Keratinocyte (primary cell): ENCODE measurements at regions not wholly inside any gene's neighbourhood (a gene's known extent, or its start where the extent isn't known, plus 50 kb on each side); places are given as distances from the start of the nearest gene placed in this dataset.

ENCODE experiments used
- DNase-seq: peaks from one replicate; pipeline ENCODE4 v3.0.0-alpha.2; 2011; ENCODE audit warnings: low read depth, missing footprints, low spot score
- FAIRE-seq: peaks from 2 replicates; lab custom pipeline; 2011; peaks lifted over from hg19 to GRCh38; lab: Jason Lieb, UNC
- H2AFZ ChIP-seq: 2 replicates; pipeline ENCODE4 v1.6.0; 2012; ENCODE audit warnings: low read length, control low read depth, inconsistent platforms; ENCODE audit not compliant: control insufficient read depth
- H3K27ac ChIP-seq: 2 replicates; pipeline ENCODE4 v1.5.1; 2011; ENCODE audit warnings: low read length; ENCODE audit not compliant: control insufficient read depth, insufficient read depth
- H3K27me3 ChIP-seq: 3 replicates; pipeline ENCODE4 v1.6.0; 2011; ENCODE audit warnings: low read length; ENCODE audit not compliant: control insufficient read depth, insufficient read depth; ENCODE audit errors: extremely low read depth
- H3K36me3 ChIP-seq, 2 experiments: 2 replicates in 1 of 2; 3 replicates in 1 of 2; pipeline ENCODE4 v1.5.1; 2011; ENCODE audit warnings: low read length in 2 of 2, mild to moderate bottlenecking in 1 of 2; ENCODE audit not compliant: control insufficient read depth in 2 of 2, insufficient read depth in 2 of 2; ENCODE audit errors: extremely low read depth in 1 of 2
- H3K4me1 ChIP-seq: 3 replicates; pipeline ENCODE4 v1.5.1; 2011; ENCODE audit warnings: low read length; ENCODE audit not compliant: control insufficient read depth, insufficient read depth; ENCODE audit errors: extremely low read depth
- H3K4me2 ChIP-seq: 3 replicates; pipeline ENCODE4 v1.6.0; 2011; ENCODE audit warnings: low read depth, low read length; ENCODE audit not compliant: control insufficient read depth, insufficient read depth; ENCODE audit errors: extremely low read depth
- H3K4me3 ChIP-seq, 3 experiments: fragments of 200-600 bp in 1 of 3; sonication (generic) in 1 of 3; 2 replicates in 2 of 3; 3 replicates in 1 of 3; pipeline ENCODE4 v1.5.1; 2011 to 2016; ENCODE audit warnings: low read length in 3 of 3, mild to moderate bottlenecking in 3 of 3, control low read depth in 2 of 3, inconsistent platforms in 1 of 3, low read depth in 1 of 3, mixed read lengths in 1 of 3, mixed run types in 1 of 3, moderate library complexity in 1 of 3; ENCODE audit not compliant: control insufficient read depth in 2 of 3, insufficient read depth in 2 of 3; ENCODE audit errors: extremely low read depth in 1 of 3
- H3K79me2 ChIP-seq: 2 replicates; pipeline ENCODE4 v1.6.0; 2012; ENCODE audit warnings: low read length; ENCODE audit not compliant: control insufficient read depth, insufficient read depth
- H3K9ac ChIP-seq: 3 replicates; pipeline ENCODE4 v1.6.0; 2011; ENCODE audit warnings: low read length; ENCODE audit not compliant: control insufficient read depth, insufficient read depth; ENCODE audit errors: extremely low read depth
- H3K9me1 ChIP-seq: 3 replicates; pipeline ENCODE4 v1.6.0; 2011; ENCODE audit warnings: low read length; ENCODE audit not compliant: control insufficient read depth, insufficient read depth; ENCODE audit errors: extremely low read depth
- H3K9me3 ChIP-seq: 2 replicates; pipeline ENCODE4 v1.5.1; 2012; ENCODE audit warnings: low read depth, low read length; ENCODE audit not compliant: control insufficient read depth
- H4K20me1 ChIP-seq: 3 replicates; pipeline ENCODE4 v1.6.0; 2011; ENCODE audit warnings: low read length; ENCODE audit not compliant: control insufficient read depth, insufficient read depth; ENCODE audit errors: extremely low read depth
- EZH2 ChIP-seq: IDR thresholded peaks from one replicate; pipeline ENCODE4 v1.6.1; 2012; ENCODE audit warnings: inconsistent platforms, mild to moderate bottlenecking, low read length, moderate library complexity
- dilution Hi-C: fragments of 300-500 bp; cut with MboI; formaldehyde crosslinking; loops from one replicate; pipeline ENCODE4 v1.7.0; 2020; ENCODE audit warnings: low sequenced_read_pairs; ENCODE audit not compliant: extremely low pct_ligation_motif_present
- TF ChIP-seq, protein P1 (sequence below), 3 experiments: IDR thresholded peaks in 1 of 3; conservative IDR thresholded peaks in 1 of 3; optimal IDR thresholded peaks in 1 of 3; 2 replicates in 2 of 3; 3 replicates in 1 of 3; pipeline versions ENCODE3 to v1.5.1; 2011; ENCODE audit warnings: low read length in 3 of 3, mild to moderate bottlenecking in 3 of 3, moderate library complexity in 2 of 3, control low read depth in 1 of 3, inconsistent platforms in 1 of 3; ENCODE audit not compliant: insufficient read depth in 2 of 3; ENCODE audit errors: extremely low read depth in 1 of 3

DNA sequence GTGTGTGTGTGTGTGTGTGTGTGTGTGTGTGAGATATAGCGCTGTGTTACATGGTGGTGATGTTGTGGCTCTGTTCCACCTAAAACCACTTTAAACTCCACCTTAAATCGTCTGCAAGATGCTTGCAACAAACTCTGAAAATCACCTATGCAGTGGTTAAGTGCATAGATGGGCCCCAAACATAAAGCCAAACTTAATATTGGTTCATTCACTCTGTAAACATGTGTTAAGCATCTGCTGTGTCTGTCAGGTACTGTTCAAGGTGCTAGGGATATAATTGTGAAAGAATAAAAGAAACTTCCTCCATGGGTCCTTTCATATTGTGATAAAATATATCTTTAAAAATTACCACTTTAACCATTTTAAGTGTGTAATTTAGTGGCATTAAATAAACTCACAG lies 645.4 kb upstream of the SORCS1 start:
- Histone ChIP-seq H3K4me2 (no peak overlapping the region), H3K9me3 (peaks cover 2% of the 10 kb centered on the region), H3K27me3 (no peaks in the 10 kb centered on the region), H3K36me3 (no peaks in the 10 kb centered on the region), H3K79me2 (no peaks in the 10 kb centered on the region), H3K4me3 (no peak overlapping the region), H3K9me1 (no peaks in the 10 kb centered on the region), H2AFZ (no peak overlapping the region), H3K27ac (no peak overlapping the region), H3K4me1 (no peaks in the 10 kb centered on the region), H3K9ac (no peak overlapping the region), H4K20me1 (no peaks in the 10 kb centered on the region)
- TF ChIP-seq EZH2: no peak
- TF ChIP-seq, protein P1, sequence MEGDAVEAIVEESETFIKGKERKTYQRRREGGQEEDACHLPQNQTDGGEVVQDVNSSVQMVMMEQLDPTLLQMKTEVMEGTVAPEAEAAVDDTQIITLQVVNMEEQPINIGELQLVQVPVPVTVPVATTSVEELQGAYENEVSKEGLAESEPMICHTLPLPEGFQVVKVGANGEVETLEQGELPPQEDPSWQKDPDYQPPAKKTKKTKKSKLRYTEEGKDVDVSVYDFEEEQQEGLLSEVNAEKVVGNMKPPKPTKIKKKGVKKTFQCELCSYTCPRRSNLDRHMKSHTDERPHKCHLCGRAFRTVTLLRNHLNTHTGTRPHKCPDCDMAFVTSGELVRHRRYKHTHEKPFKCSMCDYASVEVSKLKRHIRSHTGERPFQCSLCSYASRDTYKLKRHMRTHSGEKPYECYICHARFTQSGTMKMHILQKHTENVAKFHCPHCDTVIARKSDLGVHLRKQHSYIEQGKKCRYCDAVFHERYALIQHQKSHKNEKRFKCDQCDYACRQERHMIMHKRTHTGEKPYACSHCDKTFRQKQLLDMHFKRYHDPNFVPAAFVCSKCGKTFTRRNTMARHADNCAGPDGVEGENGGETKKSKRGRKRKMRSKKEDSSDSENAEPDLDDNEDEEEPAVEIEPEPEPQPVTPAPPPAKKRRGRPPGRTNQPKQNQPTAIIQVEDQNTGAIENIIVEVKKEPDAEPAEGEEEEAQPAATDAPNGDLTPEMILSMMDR (optimal IDR thresholded peaks at IDR 0.05 in 1 of 3, IDR thresholded peaks at IDR 0.05 in 1 of 3, conservative IDR thresholded peaks at IDR 0.05 in 1 of 3; ENCODE audit: extremely low read depth in 1 of 3, insufficient read depth in 2 of 3, low read length in 3 of 3): no peak
- no peak for DNase-seq
- dilution Hi-C loops: no loop called here
- no peak for FAIRE-seq

DNA sequence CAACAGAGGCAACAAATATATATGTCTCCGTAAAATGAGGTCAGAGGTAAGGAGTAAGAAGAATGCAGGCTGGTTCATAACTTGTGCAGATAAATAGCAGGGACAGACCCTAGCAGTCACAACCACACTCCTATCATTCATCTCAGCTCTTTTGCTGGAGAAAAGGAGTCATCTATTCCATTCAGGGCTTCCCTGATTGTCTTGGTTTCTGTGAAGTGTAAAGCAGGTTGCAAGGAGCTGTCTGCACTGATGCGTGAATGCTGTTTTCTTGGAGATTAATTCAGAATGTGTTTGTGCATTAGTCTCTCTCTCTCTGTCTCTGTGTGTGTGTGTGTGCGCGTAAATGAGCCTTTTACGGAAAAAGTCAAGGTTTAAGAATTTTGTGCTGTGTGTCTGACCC lies 643.3 kb upstream of the SORCS1 start:
- H3K79me2 ChIP-seq: no peaks in the 10 kb centered on the region
- no peak overlapping the region for H3K27ac ChIP-seq
- H3K36me3 ChIP-seq: no peaks in the 10 kb centered on the region
- TF ChIP-seq, protein P1 (optimal IDR thresholded peaks at IDR 0.05 in 1 of 3, IDR thresholded peaks at IDR 0.05 in 1 of 3, conservative IDR thresholded peaks at IDR 0.05 in 1 of 3; ENCODE audit: extremely low read depth in 1 of 3, insufficient read depth in 2 of 3, low read length in 3 of 3): no peak
- TF ChIP-seq EZH2: no peak
- FAIRE-seq: no peak
- no peaks in the 10 kb centered on the region for H4K20me1 ChIP-seq
- no peak overlapping the region for H3K9ac ChIP-seq
- no peak for DNase-seq
- H3K4me1 ChIP-seq: no peaks in the 10 kb centered on the region
- no peak overlapping the region for H3K4me3 ChIP-seq
- H2AFZ ChIP-seq: no peak overlapping the region
- no peaks in the 10 kb centered on the region for H3K9me1 ChIP-seq
- H3K4me2 ChIP-seq: no peak overlapping the region
- dilution Hi-C loops: no loop called here
- H3K27me3 ChIP-seq: no peaks in the 10 kb centered on the region
- peaks cover 2% of the 10 kb centered on the region for H3K9me3 ChIP-seq
